ENCODE measurements at regions not wholly inside any gene's neighbourhood (a gene's known extent, or its start where the extent isn't known, plus 50 kb on each side); places are given as distances from the start of the nearest gene placed in this dataset.

- TF ChIP-seq CTCF (IDR thresholded peaks at IDR 0.05; ENCODE audit: borderline replicate concordance, extremely low read depth, low read length, poor library complexity, severe bottlenecking) (no peak), EZH2 (IDR thresholded peaks at IDR 0.05; ENCODE audit: borderline replicate concordance, low read depth, low read length, severe bottlenecking) (no peak)
Measured at GRCh38 chr1:163544441-163544840, 222.7 kb downstream of the NUF2 start.
